Breast epithelium (tissue), 4 donors: ENCODE measurements at regions not wholly inside any gene's neighbourhood (a gene's known extent, or its start where the extent isn't known, plus 50 kb on each side); places are given as distances from the start of the nearest gene placed in this dataset.

Experiments used
- DNase-seq, 2 donors: peaks; one replicate each; pipeline ENCODE4 v3.0.0-alpha.2; 2019; ENCODE audit warnings: low spot score in 2 of 2
- H3K27ac ChIP-seq, 2 donors: fragments of 200-600 bp; sonication (generic) in 1 of 2; one replicate each; pipeline ENCODE4 v1.5.1; 2016 to 2019; ENCODE audit warnings: mild to moderate bottlenecking in 1 of 2
- H3K27me3 ChIP-seq, 2 donors: fragments of 200-600 bp; sonication (generic) in 1 of 2; one replicate each; pipeline versions ENCODE4 v1.5.1 to v1.6.0; 2017 to 2019; ENCODE audit warnings: control low read depth in 1 of 2, mild to moderate bottlenecking in 1 of 2
- H3K36me3 ChIP-seq: fragments of 200-600 bp; one replicate; pipeline ENCODE4 v1.5.1; 2019
- H3K4me1 ChIP-seq, 2 donors: fragments of 200-600 bp; sonication (generic); one replicate each; pipeline ENCODE4 v1.5.1; 2016 to 2019; ENCODE audit warnings: control low read depth in 1 of 2
- H3K4me3 ChIP-seq, 3 donors: fragments of 200-600 bp; sonication (generic); 1 replicate in 2 of 3; 2 replicates in 1 of 3; pipeline ENCODE4 v1.5.1; 2016 to 2019; ENCODE audit warnings: mild to moderate bottlenecking in 3 of 3, moderate library complexity in 2 of 3
- H3K9me3 ChIP-seq, 2 donors: fragments of 200-600 bp; sonication (generic) in 1 of 2; one replicate each; pipeline ENCODE4 v1.5.1; 2016 to 2019; ENCODE audit warnings: control low read depth in 1 of 2
- POLR2A ChIP-seq: fragments of 450-650 bp; IDR thresholded peaks from one replicate; pipeline ENCODE4 v1.6.1; 2016; ENCODE audit warnings: antibody characterized with exemption, mild to moderate bottlenecking, moderate library complexity
- POLR2AphosphoS5 ChIP-seq, 3 donors: sonication (generic); formaldehyde crosslinking; IDR thresholded peaks; one replicate each; pipeline ENCODE4 v1.6.1; 2017; ENCODE audit warnings: antibody characterized with exemption in 3 of 3
- intact Hi-C: fragments of 100-400 bp; cut with DNase I; formaldehyde crosslinking; loops from one replicate; pipeline ENCODE4 v1.15.1; 2023; ENCODE audit warnings: low total_unique reads
- TF ChIP-seq, protein P1 (sequence below), 3 donors: fragments of 450-650 bp; IDR thresholded peaks; one replicate each; pipeline ENCODE4 v1.5.1; 2016 to 2017; ENCODE audit warnings: antibody characterized with exemption in 3 of 3, mild to moderate bottlenecking in 3 of 3, moderate library complexity in 3 of 3

DNA sequence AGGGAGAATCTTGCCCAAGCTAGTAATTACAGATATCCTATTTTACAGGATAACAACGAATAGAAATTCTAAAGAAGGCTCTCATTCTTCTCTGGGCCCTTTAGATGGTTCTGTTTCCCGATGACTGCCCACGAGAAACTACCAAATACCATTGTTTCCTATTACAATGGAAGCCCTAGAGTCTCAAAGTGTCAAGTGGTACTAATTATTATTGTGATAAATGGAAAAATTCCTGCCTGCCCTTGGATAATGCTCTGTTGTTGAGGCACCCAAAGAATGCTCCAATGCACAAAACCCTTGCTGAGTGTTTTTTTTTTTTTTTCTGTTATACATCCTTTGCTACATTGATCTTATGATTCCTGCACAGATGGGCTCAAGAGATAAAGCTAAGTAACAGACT is 504.5 kb downstream of the XPNPEP1 start:
- Histone ChIP-seq H3K27ac (no peak overlapping the region), H3K9me3 (no peaks in the 10 kb centered on the region), H3K4me3 (no peak overlapping the region), H3K36me3 (no peaks in the 10 kb centered on the region), H3K4me1 (no peaks in the 10 kb centered on the region), H3K27me3 (no peaks in the 10 kb centered on the region)
- TF ChIP-seq POLR2AphosphoS5 (IDR thresholded peaks at IDR 0.05): no peak
- TF ChIP-seq POLR2A: no peak
- TF ChIP-seq, protein P1, sequence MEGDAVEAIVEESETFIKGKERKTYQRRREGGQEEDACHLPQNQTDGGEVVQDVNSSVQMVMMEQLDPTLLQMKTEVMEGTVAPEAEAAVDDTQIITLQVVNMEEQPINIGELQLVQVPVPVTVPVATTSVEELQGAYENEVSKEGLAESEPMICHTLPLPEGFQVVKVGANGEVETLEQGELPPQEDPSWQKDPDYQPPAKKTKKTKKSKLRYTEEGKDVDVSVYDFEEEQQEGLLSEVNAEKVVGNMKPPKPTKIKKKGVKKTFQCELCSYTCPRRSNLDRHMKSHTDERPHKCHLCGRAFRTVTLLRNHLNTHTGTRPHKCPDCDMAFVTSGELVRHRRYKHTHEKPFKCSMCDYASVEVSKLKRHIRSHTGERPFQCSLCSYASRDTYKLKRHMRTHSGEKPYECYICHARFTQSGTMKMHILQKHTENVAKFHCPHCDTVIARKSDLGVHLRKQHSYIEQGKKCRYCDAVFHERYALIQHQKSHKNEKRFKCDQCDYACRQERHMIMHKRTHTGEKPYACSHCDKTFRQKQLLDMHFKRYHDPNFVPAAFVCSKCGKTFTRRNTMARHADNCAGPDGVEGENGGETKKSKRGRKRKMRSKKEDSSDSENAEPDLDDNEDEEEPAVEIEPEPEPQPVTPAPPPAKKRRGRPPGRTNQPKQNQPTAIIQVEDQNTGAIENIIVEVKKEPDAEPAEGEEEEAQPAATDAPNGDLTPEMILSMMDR (IDR thresholded peaks at IDR 0.05): no peak
- intact Hi-C loops: no loop called here
- DNase-seq: no peak

DNA sequence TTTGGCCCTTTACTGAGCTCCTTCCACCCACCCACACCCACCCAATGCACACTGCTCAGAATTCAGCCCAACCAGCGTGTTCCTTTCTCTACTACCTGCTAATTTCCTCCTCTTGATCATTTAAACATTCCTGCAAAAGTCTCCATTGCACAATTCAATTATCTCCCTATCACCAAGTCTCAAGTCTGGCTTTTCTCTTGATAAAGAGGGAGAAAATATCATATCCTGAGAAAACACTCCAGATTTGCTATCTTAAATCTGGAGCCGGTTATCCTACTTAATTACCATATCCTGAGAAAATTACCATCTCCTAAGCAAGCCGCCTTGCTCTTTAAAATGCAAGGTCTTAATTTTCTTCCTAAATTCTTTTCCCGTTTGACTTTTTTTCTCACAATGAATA is 505.5 kb downstream of the XPNPEP1 start:
- no peaks in the 10 kb centered on the region for H3K27me3 ChIP-seq
- H3K36me3 ChIP-seq: no peaks in the 10 kb centered on the region
- H3K4me3 ChIP-seq: no peak overlapping the region
- TF ChIP-seq, protein P1 (IDR thresholded peaks at IDR 0.05): no peak
- TF ChIP-seq POLR2AphosphoS5 (IDR thresholded peaks at IDR 0.05): no peak
- no peak for TF ChIP-seq POLR2A
- DNase-seq: no peak
- H3K27ac ChIP-seq: no peak overlapping the region
- no peaks in the 10 kb centered on the region for H3K4me1 ChIP-seq
- intact Hi-C loops: no loop called here
- no peaks in the 10 kb centered on the region for H3K9me3 ChIP-seq

DNA sequence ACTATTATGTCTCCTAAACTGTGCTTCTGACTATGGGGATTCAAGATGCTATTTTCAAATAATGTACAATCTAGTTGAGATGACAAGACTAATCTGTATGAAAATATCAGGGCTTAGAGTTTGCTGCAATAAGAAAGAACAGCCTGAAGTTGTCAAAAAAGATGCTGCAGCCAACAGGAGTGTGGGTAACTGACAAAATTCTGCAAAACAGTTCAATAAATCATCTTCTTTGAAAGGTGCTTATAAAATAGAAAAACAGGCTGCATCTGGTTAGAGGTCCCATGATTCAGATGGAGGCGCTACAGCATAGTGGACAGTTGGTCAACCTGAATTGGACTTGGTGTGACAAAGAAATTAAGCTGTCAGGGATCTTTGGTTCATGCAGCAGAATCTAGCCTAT is 511.0 kb downstream of the XPNPEP1 start:
- no peaks in the 10 kb centered on the region for H3K9me3 ChIP-seq
- H3K27ac ChIP-seq: no peak overlapping the region
- TF ChIP-seq, protein P1 (IDR thresholded peaks at IDR 0.05): no peak
- TF ChIP-seq POLR2A: no peak
- TF ChIP-seq POLR2AphosphoS5 (IDR thresholded peaks at IDR 0.05): no peak
- H3K27me3 ChIP-seq: no peaks in the 10 kb centered on the region
- no peak overlapping the region for H3K4me3 ChIP-seq
- H3K36me3 ChIP-seq: no peaks in the 10 kb centered on the region
- intact Hi-C loops: no loop called here
- no peak for DNase-seq
- H3K4me1 ChIP-seq: no peaks in the 10 kb centered on the region

DNA sequence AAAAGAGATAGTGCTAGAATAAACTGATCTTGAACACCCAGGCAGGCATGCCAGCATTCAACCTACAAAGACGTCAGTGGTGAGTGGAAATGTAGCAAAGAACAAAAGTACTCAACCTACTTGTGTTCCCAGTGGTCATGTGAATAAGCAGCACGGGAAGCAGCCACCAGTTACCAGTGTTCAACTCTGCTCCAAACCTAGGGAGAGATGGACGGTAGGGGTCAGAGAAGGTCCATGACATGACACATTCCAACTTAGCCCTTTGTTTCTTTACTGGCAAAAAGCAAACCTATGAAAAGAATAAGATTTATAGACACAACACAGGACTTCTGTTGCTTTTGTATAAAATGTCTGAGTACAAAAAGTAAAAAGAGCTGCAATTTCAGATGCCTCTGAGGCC is 511.4 kb downstream of the XPNPEP1 start:
- Histone ChIP-seq H3K27me3 (no peaks in the 10 kb centered on the region), H3K36me3 (no peaks in the 10 kb centered on the region), H3K4me3 (no peak overlapping the region), H3K4me1 (no peaks in the 10 kb centered on the region), H3K9me3 (no peaks in the 10 kb centered on the region), H3K27ac (no peak overlapping the region)
- TF ChIP-seq, protein P1 (IDR thresholded peaks at IDR 0.05): no peak
- TF ChIP-seq POLR2AphosphoS5 (IDR thresholded peaks at IDR 0.05) (no peak), POLR2A (no peak)
- no peak for DNase-seq
- intact Hi-C loops: no loop called here

DNA sequence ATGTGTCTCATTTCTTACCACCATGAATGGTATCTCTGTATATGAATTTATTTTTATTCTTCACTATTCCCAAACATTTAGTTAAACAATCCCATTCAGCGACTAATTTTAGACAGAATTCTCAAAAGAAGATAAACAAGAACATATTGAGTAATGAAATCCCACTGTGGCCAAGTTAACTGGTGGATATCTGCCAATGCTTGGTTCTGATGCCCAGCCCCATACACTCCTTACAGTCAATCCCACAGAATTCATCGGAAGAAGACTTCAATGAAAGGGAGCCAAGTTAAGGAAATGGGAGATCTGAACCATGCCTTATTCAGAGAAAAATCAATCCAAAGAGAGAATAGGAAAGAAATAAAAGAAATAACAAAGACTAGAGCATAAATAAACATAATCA is 518.0 kb downstream of the XPNPEP1 start:
- Histone ChIP-seq H3K4me1 (no peaks in the 10 kb centered on the region), H3K27ac (no peak overlapping the region)
- intact Hi-C loops: no loop called here

More for the DNA sequence above, 518.0 kb downstream of the XPNPEP1 start:
- no peaks in the 10 kb centered on the region for H3K36me3 ChIP-seq
- DNase-seq: no peak
- H3K4me3 ChIP-seq: no peak overlapping the region
- TF ChIP-seq POLR2A (no peak), POLR2AphosphoS5 (IDR thresholded peaks at IDR 0.05) (no peak)
- TF ChIP-seq, protein P1 (IDR thresholded peaks at IDR 0.05): no peak
- no peaks in the 10 kb centered on the region for H3K9me3 ChIP-seq
- no peaks in the 10 kb centered on the region for H3K27me3 ChIP-seq
